NCI-H1694 treated with DMSO at 0.1 percent for 48 hours (cell line): ENCODE measurements at regions not wholly inside any gene's neighbourhood (a gene's known extent, or its start where the extent isn't known, plus 50 kb on each side); places are given as distances from the start of the nearest gene placed in this dataset.
"Not testable (repeated sequence)": the region's sequence is repeated elsewhere in the genome, so short reads cannot be mapped to it uniquely, and the experiment has no call there.

ENCODE experiments used
- DNase-seq: peaks from one replicate; lab custom pipeline; 2025; lab: John Stamatoyannopoulos, UW

DNA sequence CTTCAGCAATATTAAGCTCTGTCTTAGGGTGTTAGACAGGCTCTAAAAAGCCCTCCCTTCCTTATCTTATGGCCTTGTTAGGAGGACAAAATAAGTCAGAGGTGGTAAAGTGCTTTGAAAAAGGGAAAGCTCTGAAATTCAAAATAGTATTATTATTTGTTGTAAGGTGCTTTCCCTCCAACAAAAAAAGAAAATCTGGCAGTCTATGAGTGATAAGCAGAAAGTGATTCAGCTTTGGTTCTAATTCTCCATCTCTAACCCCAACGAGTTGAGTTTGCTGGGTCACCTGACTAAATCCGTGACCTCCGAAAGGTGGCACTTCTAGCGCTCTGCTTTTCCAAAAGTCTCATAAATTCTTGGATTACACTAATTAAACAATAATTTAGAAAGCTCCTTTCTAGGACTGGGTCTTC is 305.1 kb downstream of the BCL2L11 start:
- not testable (repeated sequence) for DNase-seq

DNA sequence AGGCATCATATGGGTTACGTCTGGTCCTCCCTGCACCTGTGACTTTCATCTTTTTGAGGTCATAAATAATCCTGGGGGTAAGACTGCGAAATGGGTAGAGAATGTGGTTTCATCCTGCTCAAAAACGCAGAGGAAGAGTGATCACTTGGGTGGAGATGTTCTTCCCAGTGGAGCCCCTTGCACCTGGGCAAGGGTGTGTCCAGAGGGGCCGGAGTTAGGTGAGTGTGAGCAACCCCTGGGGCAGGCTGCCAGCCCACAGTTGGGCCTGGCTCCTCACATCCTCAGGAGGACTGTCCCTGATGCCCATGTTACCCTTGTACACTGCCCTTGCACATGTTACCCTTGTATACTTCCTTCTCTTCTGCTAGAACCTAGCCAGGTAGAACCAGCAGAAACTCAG is 306.6 kb downstream of the BCL2L11 start:
- DNase-seq, result not testable (repeated sequence)

- DNase-seq, result not testable (repeated sequence)
Observed at GRCh38 chr2:111428915-111429314, 308.2 kb downstream of the BCL2L11 start.

- not testable (repeated sequence) for DNase-seq
Observed at GRCh38 chr2:111429353-111429752, 308.6 kb downstream of the BCL2L11 start.

DNA sequence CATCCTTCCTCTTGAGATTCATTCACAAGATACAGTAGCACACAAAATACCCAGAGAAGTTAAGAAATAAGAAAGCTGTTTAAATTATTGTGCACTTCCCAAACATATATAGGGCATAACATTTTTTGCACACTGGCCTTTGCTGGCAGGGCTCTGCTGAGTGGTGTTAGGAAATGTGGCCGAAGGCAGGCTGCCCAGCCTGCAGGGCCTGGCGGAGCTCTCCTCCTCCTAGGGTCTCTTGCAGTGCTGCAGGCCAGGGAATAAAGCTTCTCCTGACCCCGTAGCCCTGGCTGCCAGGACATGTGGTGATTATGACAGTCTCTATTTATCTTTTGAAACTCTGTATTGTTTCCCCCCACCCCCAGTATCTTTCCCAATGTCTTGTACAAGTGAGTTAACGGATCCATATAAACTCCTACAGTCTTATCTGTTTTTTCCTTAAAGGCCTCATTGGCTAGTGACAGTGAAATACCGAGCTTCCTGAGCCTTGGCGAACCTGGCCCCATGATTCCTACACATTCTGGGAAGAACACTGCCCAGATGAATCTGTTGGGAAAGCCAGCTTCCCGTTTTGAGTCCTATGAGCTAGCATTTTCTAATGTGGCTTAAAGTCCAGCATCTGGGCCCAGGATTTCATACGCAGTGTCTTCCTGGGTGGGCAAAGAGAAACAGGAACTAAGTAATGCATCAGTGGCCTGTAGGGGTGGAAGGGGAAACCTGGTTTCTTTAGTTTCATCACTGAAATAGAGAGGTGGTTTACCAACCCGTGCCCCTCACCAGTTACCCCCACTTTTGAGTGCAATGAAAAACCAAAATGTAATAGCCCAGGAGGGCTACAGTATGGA is 310.3 kb downstream of the BCL2L11 start:
- not testable (repeated sequence) for DNase-seq

DNA sequence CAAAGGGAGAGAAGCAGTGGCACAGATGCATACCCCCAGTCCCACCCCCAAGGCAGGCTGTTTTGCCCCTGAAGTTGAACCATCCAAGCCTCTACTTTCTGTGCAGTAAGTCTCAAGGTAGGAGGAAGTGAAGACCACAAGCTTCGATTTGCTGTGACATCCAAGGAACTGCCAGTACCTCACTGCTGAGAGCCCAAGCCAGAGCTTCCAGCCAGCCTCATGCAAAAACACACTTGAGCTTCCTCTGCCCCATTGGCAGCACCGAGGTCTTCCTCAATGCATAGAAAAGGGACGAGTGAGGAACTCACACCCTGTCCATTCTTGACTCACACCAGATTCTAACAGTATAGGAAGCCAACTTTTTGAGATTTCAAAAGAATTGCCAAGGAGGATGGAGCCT is 311.7 kb downstream of the BCL2L11 start:
- DNase-seq, result not testable (repeated sequence)

DNA sequence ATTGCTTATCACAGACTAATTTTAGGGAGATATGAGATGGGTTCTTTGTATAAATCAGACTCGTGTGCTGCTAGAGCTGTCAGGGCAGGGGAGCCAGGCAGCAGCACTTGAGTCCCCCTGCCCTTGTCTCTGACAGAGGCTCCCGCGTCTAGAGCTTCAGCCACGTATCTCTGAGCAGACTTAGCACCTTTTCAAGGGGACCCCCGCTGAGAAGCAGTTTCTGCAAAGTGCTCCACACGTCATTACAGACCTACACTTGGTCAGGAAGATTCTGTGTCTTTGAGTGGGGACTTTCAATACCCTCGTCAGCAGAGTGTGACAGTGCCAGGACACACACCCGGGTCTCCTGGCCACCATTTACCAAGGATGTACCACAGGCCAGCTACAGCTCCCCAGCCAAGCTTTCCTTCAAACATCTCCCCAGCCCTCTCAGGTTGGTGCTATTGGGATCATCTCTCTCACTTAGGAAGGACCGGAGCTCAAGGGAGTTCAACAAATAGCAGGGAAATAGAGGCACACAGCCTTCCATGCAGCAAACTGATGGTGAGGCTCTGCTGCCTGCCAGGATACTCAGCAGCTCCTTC is 312.3 kb downstream of the BCL2L11 start:
- not testable (repeated sequence) for DNase-seq

DNA sequence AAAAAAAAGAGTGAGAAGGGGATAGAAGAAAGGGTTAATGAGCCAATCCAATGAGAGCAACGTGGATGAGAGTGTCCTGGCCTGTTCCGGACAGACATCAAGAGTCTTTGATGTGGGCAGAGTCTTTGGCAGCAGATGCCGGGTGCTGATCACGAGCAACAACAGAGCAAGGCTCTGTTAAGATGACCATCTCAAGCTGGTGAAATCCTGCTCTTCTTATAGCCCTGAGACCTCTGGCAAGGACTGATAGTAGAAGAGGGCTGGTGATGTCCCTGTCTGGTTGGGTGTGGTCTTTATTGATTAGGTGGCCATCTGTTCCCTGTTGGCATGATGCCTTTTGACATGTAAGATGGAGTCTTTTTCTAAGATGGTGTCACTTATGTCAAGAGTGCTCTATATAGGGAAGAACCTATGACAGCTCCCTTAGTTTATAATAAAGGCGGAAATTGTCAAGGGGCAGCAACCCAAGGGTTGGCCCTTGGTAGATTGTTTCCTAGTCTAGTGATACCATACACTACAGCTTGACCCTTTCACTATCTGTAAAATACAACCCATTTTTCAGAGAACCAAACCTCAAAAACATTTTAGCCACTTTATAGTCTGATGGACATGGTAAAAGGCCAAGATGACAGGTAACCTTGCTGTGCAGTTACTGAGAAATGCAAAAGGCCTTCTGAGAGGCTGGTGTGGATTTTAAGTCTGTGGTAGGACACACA is 313.3 kb downstream of the BCL2L11 start:
- not testable (repeated sequence) for DNase-seq

GRCh38 chr2:111434608-111434939 is 313.9 kb downstream of the BCL2L11 start:
- DNase-seq, result not testable (repeated sequence)

DNA sequence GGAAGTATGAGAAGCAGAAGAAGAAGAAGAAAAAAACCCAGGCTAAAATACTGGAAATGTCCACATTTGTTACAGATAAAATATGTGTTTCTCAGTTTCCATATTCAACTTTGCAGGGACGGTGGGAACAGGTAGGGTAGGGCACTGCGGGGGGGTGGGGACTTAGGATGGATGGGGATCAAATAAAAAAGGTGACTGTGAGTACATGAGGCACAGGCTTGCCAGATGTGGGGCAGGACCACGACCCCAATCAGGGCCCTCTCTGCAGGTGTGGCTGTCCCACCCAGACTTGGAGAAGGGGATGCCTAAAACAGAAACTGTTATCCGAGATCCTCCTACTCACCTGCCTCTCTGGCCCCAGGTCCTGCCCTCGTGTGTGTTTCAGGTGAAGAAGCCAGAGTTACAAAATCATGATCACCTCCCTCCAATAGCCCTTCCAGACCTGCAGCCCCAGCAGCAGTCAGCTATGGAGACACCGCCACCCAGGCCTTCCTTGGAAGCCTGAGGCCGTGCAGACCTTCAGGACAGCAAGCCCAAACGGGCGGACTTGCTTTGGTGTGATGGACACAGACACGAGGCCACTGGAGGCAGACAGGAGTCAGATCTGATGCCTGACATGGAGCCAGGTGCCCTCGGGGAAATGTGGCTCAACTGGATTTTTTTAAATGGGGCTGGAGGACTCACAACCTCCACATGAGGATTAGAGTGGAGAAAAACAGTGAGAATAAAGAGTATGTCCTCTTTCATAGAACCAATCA is 315.0 kb downstream of the BCL2L11 start:
- DNase-seq, result not testable (repeated sequence)

DNA sequence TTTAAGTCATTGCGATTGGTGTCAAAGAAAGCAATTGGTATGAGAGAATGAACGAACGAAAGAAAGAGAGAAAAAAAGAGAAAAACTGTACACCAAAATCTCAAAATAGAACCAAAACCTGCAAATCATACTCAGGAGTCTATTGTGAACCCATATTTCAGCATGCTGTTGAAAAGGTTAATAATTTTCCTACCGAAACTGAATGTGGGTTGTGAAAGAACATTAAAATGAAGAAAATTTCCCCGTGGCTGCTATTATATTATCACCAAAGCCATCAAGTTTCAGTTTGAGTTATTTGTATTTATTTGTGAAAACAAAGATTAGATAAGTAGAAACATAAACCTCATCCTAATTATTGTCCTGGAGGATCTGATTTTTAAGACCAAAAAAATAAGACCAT is 315.7 kb downstream of the BCL2L11 start:
- not testable (repeated sequence) for DNase-seq

DNA sequence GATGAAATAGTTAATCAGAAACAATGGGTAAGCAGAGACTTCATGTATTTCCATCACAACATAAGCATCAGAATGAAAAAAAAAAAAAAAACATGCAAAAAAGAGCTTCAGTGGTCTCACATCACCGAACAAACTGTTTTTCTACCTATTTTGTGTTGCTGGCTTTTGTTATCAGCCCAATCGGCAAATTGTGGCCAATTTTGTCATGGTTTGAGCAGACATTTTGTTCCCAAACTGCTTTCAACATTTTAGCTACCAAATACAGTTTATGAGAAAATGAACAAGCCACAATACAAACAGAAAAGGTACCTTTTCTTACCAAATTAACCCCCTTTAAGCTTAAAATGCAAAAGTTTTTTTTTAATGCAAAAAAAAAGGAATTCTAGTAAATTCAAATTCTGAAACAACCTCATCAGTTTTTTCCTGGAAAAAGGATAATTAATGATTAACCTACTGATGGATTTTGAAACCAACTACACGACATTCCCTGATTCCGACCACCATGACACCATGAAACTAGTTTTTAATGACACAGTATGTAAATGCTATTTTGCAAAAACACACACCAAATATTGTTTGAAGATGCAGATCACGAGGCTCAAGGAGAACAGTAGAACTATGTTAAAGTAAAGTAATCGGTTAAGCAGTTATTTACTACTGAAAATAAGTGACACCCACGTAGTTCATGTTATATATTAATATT is 316.7 kb downstream of the BCL2L11 start:
- DNase-seq, result not testable (repeated sequence)

- not testable (repeated sequence) for DNase-seq
Observed at GRCh38 chr2:111438161-111438560, 317.4 kb downstream of the BCL2L11 start.

GRCh38 chr2:111439237-111439636 is 318.5 kb downstream of the BCL2L11 start:
- DNase-seq, result not testable (repeated sequence)

DNA sequence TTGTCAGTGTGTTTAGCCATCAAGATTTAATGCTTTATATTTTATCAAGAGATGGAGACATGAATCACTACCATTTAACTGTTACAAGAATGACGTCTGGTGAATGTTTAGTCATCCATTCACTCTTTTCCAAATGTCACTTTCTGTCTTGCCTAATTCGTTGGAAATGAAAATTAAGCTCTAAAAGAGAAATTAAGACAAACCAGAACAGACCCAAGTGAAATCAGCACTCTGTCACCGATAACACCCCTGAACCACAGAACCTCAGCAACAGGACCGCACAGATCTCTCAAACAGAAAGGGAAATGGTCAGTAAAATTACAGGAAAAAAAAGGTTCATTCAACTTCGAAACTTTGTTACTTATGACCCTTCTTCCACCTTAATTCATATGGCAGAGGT is 320.9 kb downstream of the BCL2L11 start:
- not testable (repeated sequence) for DNase-seq

- not testable (repeated sequence) for DNase-seq
Observed at GRCh38 chr2:111442767-111443454, 322.2 kb downstream of the BCL2L11 start.

GRCh38 chr2:111444516-111444915 is 323.8 kb downstream of the BCL2L11 start:
- not testable (repeated sequence) for DNase-seq

DNA sequence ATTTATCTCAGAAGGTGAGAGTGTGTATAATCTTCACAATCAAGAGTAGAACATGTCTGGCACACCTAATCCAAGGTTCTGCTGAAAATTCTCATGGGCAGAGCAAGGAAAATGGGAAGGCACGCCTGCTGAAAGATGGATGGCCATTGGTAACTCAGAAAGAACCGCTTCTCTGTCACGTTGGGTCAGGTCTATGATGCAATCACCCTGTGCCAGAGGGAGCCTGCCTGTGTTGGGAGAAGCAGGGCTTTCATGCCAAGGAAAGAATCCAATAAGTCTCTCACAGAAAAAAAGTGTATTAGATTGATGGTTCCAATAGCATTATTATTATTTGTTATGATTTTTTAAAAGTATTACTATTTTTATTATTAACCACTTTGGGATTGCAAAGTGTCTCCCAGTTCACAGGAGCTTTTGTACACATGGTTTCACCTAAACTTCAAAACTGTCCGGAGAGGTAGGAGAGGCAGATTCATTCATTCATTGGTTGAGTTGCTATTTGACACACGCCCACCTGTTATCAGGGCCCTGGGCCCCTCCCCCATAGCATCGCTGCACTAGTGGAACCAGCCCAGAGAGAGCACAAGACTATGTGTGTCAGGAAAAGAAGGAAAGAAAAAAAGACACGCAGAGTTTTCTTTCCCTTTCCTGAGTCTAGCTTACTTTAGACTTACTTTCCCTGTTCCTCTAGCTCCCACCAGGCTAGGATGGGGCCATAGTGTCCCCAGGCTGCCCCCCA is 324.6 kb downstream of the BCL2L11 start:
- DNase-seq, result not testable (repeated sequence)

DNA sequence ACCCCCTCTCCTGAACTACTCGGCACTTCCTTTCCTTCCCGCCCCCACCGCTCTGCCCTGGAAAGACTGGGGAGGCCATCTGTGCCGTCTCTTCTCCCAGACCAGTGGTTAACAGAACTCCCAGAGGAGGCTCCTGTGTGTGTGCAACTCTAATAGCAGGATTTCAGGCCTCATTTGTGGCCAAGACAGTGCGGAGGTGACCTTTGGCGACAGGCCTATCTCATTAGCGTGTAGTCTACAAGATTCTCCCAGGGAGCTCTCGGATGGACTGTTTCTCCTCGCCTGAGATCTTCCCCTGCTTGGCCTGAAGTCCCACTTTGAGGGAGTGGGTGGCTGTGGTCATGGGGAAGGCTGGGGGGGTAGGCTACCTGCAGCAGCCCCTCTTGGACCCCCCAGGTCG is 325.2 kb downstream of the BCL2L11 start:
- not testable (repeated sequence) for DNase-seq

- DNase-seq, result not testable (repeated sequence)
Observed at GRCh38 chr2:111447482-111447881, 326.8 kb downstream of the BCL2L11 start.
